GM18511 (cell line): ENCODE measurements at regions not wholly inside any gene's neighbourhood (a gene's known extent, or its start where the extent isn't known, plus 50 kb on each side); places are given as distances from the start of the nearest gene placed in this dataset.

ENCODE experiments used
- ATAC-seq: cut with Tn5 transposase; IDR thresholded peaks from one replicate; pipeline ENCODE4 v1.9.1; 2021; ENCODE audit warnings: mild to moderate bottlenecking, moderate library complexity; ENCODE audit not compliant: unreplicated experiment

- ATAC-seq, result no peak
Observed at GRCh38 chr10:52678611-52679010, 94.0 kb downstream of the MBL2 start.

- no peak for ATAC-seq
Observed at GRCh38 chr10:52679117-52679516, 93.5 kb downstream of the MBL2 start.

- no peak for ATAC-seq
Observed at GRCh38 chr10:52682766-52683165, 89.8 kb downstream of the MBL2 start.

- no peak for ATAC-seq
Observed at GRCh38 chr10:52683776-52684175, 88.8 kb downstream of the MBL2 start.

GRCh38 chr10:52688899-52689298 is 83.7 kb downstream of the MBL2 start:
- no peak for ATAC-seq

- ATAC-seq, result no peak
Observed at GRCh38 chr10:52696232-52696631, 76.4 kb downstream of the MBL2 start.

GRCh38 chr10:52701647-52702046 is 70.9 kb downstream of the MBL2 start:
- no peak for ATAC-seq

GRCh38 chr10:52703451-52703850 is 69.1 kb downstream of the MBL2 start:
- no peak for ATAC-seq

GRCh38 chr10:52703898-52704297 is 68.7 kb downstream of the MBL2 start:
- ATAC-seq, result no peak

GRCh38 chr10:52706332-52707070 is 66.1 kb downstream of the MBL2 start:
- no peak for ATAC-seq
